Neural progenitor cell (in vitro differentiated cells): ENCODE measurements at regions not wholly inside any gene's neighbourhood (a gene's known extent, or its start where the extent isn't known, plus 50 kb on each side); places are given as distances from the start of the nearest gene placed in this dataset.
A peak's percentile ranks its signal among the peaks of the same experiment; 100 is the strongest.

Source experiments
- DNase-seq: peaks from one replicate; pipeline ENCODE4 v3.0.0-alpha.2; 2016; ENCODE audit warnings: low spot score
- H2AFZ ChIP-seq: fragments of 200-600 bp; sonication (generic); replicated peaks from 2 replicates; pipeline ENCODE4 v1.6.1; 2016; ENCODE audit warnings: antibody characterized with exemption
- H3F3A ChIP-seq: fragments of 200-600 bp; sonication (generic); 2 replicates; pipeline ENCODE4 v1.6.1; 2016; ENCODE audit warnings: antibody characterized with exemption, low read depth
- H3K27ac ChIP-seq: fragments of 200-600 bp; sonication (generic); 2 replicates; pipeline ENCODE4 v1.5.1; 2016; ENCODE audit warnings: mild to moderate bottlenecking
- H3K27me3 ChIP-seq: fragments of 200-600 bp; sonication (generic); 2 replicates; pipeline ENCODE4 v1.6.1; 2016; ENCODE audit warnings: mild to moderate bottlenecking, moderate library complexity
- H3K36me3 ChIP-seq: fragments of 200-600 bp; sonication (generic); 2 replicates; pipeline ENCODE4 v1.5.1; 2016
- H3K4me1 ChIP-seq: fragments of 200-600 bp; sonication (generic); 2 replicates; pipeline ENCODE4 v1.6.1; 2016; ENCODE audit warnings: mixed run types
- H3K4me2 ChIP-seq: fragments of 200-600 bp; sonication (generic); 2 replicates; pipeline ENCODE4 v1.6.1; 2016
- H3K4me3 ChIP-seq: fragments of 200-600 bp; sonication (generic); 2 replicates; pipeline ENCODE4 v1.5.1; 2016
- H3K79me2 ChIP-seq: fragments of 200-600 bp; sonication (generic); 2 replicates; pipeline ENCODE4 v1.6.1; 2016; ENCODE audit warnings: low read depth
- H3K9ac ChIP-seq: fragments of 200-600 bp; sonication (generic); 2 replicates; pipeline ENCODE4 v1.6.1; 2016
- H3K9me3 ChIP-seq: fragments of 200-600 bp; sonication (generic); 2 replicates; pipeline ENCODE4 v1.5.1; 2016; ENCODE audit warnings: low read depth
- H4K20me1 ChIP-seq: fragments of 200-600 bp; sonication (generic); 2 replicates; pipeline ENCODE4 v1.6.1; 2016; ENCODE audit warnings: low read depth
- H3K27ac Mint-ChIP-seq: 3 replicates; pipeline ENCODE4 v1.8.0; 2021; ENCODE audit warnings: mixed read lengths
- H3K27me3 Mint-ChIP-seq: 2 replicates; pipeline ENCODE4 v1.8.0; 2022; ENCODE audit warnings: low read depth, mild to moderate bottlenecking, inconsistent platforms, moderate library complexity, mixed read lengths; ENCODE audit not compliant: insufficient read depth
- H3K36me3 Mint-ChIP-seq: 3 replicates; pipeline ENCODE4 v1.8.0; 2021; ENCODE audit warnings: mixed read lengths
- H3K4me1 Mint-ChIP-seq: 3 replicates; pipeline ENCODE4 v1.8.0; 2021; ENCODE audit warnings: mixed read lengths
- H3K4me3 Mint-ChIP-seq: 3 replicates; pipeline ENCODE4 v1.8.0; 2021; ENCODE audit warnings: mild to moderate bottlenecking, moderate library complexity, mixed read lengths
- H3K9me3 Mint-ChIP-seq: 3 replicates; pipeline ENCODE4 v1.8.0; 2020; ENCODE audit warnings: mixed read lengths
- CTCF ChIP-seq: fragments of 200-600 bp; sonication (generic); IDR thresholded peaks from 2 replicates; pipeline ENCODE4 v1.5.1; 2017; ENCODE audit warnings: antibody characterized with exemption, mild to moderate bottlenecking
- EZH2 ChIP-seq: fragments of 200-600 bp; sonication (generic); IDR thresholded peaks from 2 replicates; pipeline ENCODE4 v1.6.1; 2017; ENCODE audit warnings: antibody characterized with exemption, mild to moderate bottlenecking, moderate library complexity
- EZH2phosphoT487 ChIP-seq: fragments of 200-600 bp; sonication (generic); IDR thresholded peaks from 2 replicates; pipeline ENCODE4 v1.6.1; 2017; ENCODE audit warnings: antibody characterized with exemption

DNA sequence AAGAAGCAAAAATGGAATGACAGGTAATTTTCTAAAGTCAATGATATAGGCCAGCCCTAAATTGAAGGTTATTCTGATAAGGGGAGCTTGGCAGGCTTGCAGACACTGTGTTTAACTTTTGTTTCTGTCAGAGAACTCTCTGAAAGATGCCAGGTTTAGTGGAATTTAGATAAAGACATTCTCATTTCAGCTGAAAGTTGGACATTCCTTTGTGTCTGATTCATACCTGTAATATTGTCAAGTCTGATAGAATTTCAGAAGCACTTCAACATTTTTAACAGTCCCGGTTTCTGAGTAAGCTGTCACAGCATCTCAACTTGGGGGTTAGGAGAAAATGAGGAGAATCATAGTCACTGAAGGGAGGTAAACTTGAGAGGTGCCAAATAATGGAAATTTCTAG, 84.0 kb downstream of the DIPK2A start:
- no peak overlapping the region for H3K4me3 ChIP-seq
- no peaks in the 10 kb centered on the region for H3K36me3 ChIP-seq
- H3K79me2 ChIP-seq, result no peaks in the 10 kb centered on the region
- peaks cover 18% of the 10 kb centered on the region for H3K4me1 ChIP-seq
- no peaks in the 10 kb centered on the region for H4K20me1 ChIP-seq
- H3K9ac ChIP-seq, result no peak overlapping the region
- Mint-ChIP-seq H3K9me3 (no peaks in the 10 kb centered on the region), H3K4me3 (no peak overlapping the region), H3K27me3 (no peaks in the 10 kb centered on the region), H3K36me3 (no peaks in the 10 kb centered on the region), H3K27ac (no peak overlapping the region), H3K4me1 (no peaks in the 10 kb centered on the region)
- H3K27ac ChIP-seq, result no peak overlapping the region
- H3K4me2 ChIP-seq, result no peak overlapping the region
- no peaks in the 10 kb centered on the region for H3K27me3 ChIP-seq
- H3F3A ChIP-seq, result peaks cover 5% of the 10 kb centered on the region
- no peaks in the 10 kb centered on the region for H3K9me3 ChIP-seq
- TF ChIP-seq CTCF, result no peak
- TF ChIP-seq EZH2, result no peak
- TF ChIP-seq EZH2phosphoT487, result no peak
- no peak overlapping the region for H2AFZ ChIP-seq
- DNase-seq, result no peak

GRCh38 chr3:144058713-144059112, 87.1 kb downstream of the DIPK2A start:
- no peak for DNase-seq
- H3K4me1 Mint-ChIP-seq, result no peaks in the 10 kb centered on the region
- Histone ChIP-seq H4K20me1 (no peaks in the 10 kb centered on the region), H3K36me3 (no peaks in the 10 kb centered on the region), H3K4me2 (no peak overlapping the region), H3F3A (peaks cover 5% of the 10 kb centered on the region), H3K79me2 (no peaks in the 10 kb centered on the region), H3K9ac (no peak overlapping the region), H3K9me3 (no peaks in the 10 kb centered on the region), H2AFZ (no peak overlapping the region), H3K27ac (no peak overlapping the region), H3K4me3 (no peak overlapping the region), H3K27me3 (no peaks in the 10 kb centered on the region), H3K4me1 (peaks cover 22% of the 10 kb centered on the region)
- H3K27ac Mint-ChIP-seq, result no peak overlapping the region
- no peaks in the 10 kb centered on the region for H3K27me3 Mint-ChIP-seq
- H3K9me3 Mint-ChIP-seq, result no peaks in the 10 kb centered on the region
- no peaks in the 10 kb centered on the region for H3K36me3 Mint-ChIP-seq
- H3K4me3 Mint-ChIP-seq, result no peak overlapping the region
- TF ChIP-seq CTCF, result no peak
- no peak for TF ChIP-seq EZH2
- no peak for TF ChIP-seq EZH2phosphoT487

- H3K27ac ChIP-seq, result peak overlapping the region; percentile 34
- Mint-ChIP-seq H3K36me3 (no peaks in the 10 kb centered on the region), H3K27me3 (no peaks in the 10 kb centered on the region), H3K9me3 (no peaks in the 10 kb centered on the region), H3K4me3 (no peak overlapping the region), H3K27ac (no peak overlapping the region), H3K4me1 (no peaks in the 10 kb centered on the region)
- H3K4me1 ChIP-seq, result peaks cover 22% of the 10 kb centered on the region
- H3K9ac ChIP-seq, result no peak overlapping the region
- no peak overlapping the region for H3K4me3 ChIP-seq
- H3K4me2 ChIP-seq, result peak overlapping the region; percentile 74
- no peaks in the 10 kb centered on the region for H3K9me3 ChIP-seq
- peaks cover 5% of the 10 kb centered on the region for H3F3A ChIP-seq
- H4K20me1 ChIP-seq, result no peaks in the 10 kb centered on the region
- no peaks in the 10 kb centered on the region for H3K79me2 ChIP-seq
- H2AFZ ChIP-seq, result no peak overlapping the region
- no peaks in the 10 kb centered on the region for H3K36me3 ChIP-seq
- no peaks in the 10 kb centered on the region for H3K27me3 ChIP-seq
- DNase-seq, result no peak
- TF ChIP-seq EZH2 (no peak), CTCF (no peak), EZH2phosphoT487 (no peak)
These were observed 87.9 kb downstream of the DIPK2A start for GRCh38 chr3:144059481-144059880.
